ENCODE measurements at regions not wholly inside any gene's neighbourhood (a gene's known extent, or its start where the extent isn't known, plus 50 kb on each side); places are given as distances from the start of the nearest gene placed in this dataset.
"Not testable (repeated sequence)": the region's sequence is repeated elsewhere in the genome, so short reads cannot be mapped to it uniquely, and the experiment has no call there.

DNA sequence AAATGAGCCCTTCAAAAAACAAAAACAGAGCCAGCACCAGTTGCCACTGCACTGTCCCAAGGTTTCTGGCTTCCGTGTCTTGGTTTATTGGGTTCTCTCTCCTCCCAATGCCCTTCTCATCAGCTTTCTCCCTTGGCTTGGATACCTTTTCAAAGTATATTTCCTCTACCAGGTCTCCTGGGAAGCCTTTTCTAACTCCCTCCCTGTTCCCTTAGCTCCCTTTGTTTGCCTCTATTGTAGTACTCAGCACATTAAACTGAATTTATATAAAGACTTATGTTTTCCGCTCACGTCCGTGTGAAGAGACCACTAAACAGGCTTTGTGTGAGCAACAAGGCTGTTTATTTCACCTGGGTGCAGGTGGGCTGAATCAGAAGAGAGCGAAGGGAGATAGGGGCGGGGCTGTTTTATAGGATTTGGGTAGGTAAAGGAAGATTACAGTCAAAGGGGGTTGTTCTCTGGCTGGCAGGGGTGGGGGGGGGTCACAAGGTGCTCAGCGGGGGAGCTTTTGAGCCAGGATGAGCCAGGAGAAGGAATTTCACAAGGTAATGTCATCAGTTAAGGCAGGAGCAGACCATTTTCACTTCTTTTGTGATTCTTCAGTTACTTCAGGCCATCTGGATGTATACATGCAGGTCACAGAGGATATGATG lies 89.7 kb upstream of the DNAH14 start:
- TF ChIP-seq ZFP3 (CRISPR knock-in tag; IDR thresholded peaks at IDR 0.05); CSRNP3 (CRISPR knock-in tag; IDR thresholded peaks at IDR 0.05); RARB (CRISPR knock-in tag; IDR thresholded peaks at IDR 0.05); CSDC2 (CRISPR knock-in tag; IDR thresholded peaks at IDR 0.05); ZNF8 (CRISPR knock-in tag; IDR thresholded peaks at IDR 0.05); PATZ1 (CRISPR knock-in tag; IDR thresholded peaks at IDR 0.05; ENCODE audit: borderline replicate concordance): not testable (repeated sequence)
